ENCODE measurements at regions not wholly inside any gene's neighbourhood (a gene's known extent, or its start where the extent isn't known, plus 50 kb on each side); places are given as distances from the start of the nearest gene placed in this dataset.

DNA sequence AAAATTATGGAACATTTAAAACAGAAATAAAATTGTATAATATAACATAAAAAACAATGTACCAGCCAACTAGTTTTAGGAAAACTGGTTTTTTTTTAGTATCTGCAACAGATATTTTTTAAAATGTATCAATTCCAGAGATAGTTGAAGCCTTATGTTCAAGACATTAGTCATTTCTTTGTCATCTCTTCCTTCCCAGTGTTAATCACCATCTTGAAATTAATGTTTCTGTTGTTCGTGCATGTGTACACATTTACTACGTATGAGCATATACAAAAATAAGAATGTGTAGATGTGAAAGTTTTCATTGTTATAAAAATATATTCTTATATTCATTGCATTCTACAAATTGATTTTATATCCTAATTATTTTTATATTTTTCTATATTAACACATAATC, 1062.1 kb downstream of the SLC6A15 start:
- no peaks in the 10 kb centered on the region for H3K27me3 ChIP-seq (ENCODE audit: control insufficient read depth in 1 of 2, insufficient read depth in 2 of 2, low read length in 2 of 2)
- H3K4me1 ChIP-seq (ENCODE audit: control insufficient read depth, insufficient read depth, low read length), result no peaks in the 10 kb centered on the region
- H3K9ac ChIP-seq (ENCODE audit: low read length in 2 of 2), result no peak overlapping the region
- no peaks in the 10 kb centered on the region for H3K9me3 ChIP-seq (ENCODE audit: control insufficient read depth in 2 of 2, low read length in 2 of 2)
- H3K27ac ChIP-seq (ENCODE audit: low read length), result no peak overlapping the region
- H3K4me3 ChIP-seq (ENCODE audit: low read length in 2 of 2), result no peak overlapping the region
- no peaks in the 10 kb centered on the region for H3K36me3 ChIP-seq (ENCODE audit: control insufficient read depth in 2 of 2, insufficient read depth in 2 of 2, low read length in 2 of 2)

DNA sequence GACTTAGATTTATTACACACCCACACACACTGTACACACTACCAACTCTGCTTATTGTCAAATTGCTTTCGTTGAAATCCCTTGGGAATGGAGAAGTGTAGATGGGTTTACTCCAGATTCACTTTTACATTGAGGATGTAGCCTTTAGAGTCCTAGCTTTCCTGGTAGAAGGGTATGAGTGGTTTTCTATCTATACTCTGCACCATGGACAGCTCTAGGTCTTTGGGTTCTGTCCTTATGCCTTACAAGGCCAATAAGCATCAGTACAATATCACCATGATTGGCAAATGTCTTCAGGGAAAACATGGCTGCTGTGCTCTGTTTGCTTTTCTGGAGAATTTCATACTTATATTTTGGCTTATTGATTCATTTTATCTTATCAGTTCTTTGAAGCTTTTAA, 1063.9 kb downstream of the SLC6A15 start:
- Histone ChIP-seq H3K36me3 (ENCODE audit: control insufficient read depth in 2 of 2, insufficient read depth in 2 of 2, low read length in 2 of 2) (no peaks in the 10 kb centered on the region), H3K9me3 (ENCODE audit: control insufficient read depth in 2 of 2, low read length in 2 of 2) (no peaks in the 10 kb centered on the region), H3K4me1 (ENCODE audit: control insufficient read depth, insufficient read depth, low read length) (no peaks in the 10 kb centered on the region), H3K27me3 (ENCODE audit: control insufficient read depth in 1 of 2, insufficient read depth in 2 of 2, low read length in 2 of 2) (no peaks in the 10 kb centered on the region), H3K4me3 (ENCODE audit: low read length in 2 of 2) (no peak overlapping the region), H3K9ac (ENCODE audit: low read length in 2 of 2) (no peak overlapping the region), H3K27ac (ENCODE audit: low read length) (no peak overlapping the region)

DNA sequence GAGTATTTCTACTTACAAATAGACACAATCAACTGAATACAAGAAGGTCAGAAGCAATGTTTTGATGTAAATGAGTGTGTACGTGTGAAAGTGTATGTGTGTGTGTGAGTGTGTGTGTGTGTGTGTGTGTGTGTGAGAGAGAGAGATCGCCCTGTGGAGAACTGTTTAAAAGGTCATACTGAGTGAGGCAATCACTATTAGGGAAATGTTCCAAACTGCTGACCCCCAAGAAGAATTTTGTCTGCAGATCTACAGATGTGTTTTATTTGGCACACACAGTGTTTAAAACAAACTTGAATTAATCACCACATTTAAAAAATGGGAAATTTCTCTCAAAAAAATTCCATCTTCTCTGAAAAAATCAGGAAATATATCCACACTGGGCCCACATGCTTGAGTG, 1069.1 kb downstream of the SLC6A15 start:
- Histone ChIP-seq H3K4me1 (ENCODE audit: control insufficient read depth, insufficient read depth, low read length) (no peaks in the 10 kb centered on the region), H3K9ac (ENCODE audit: low read length in 2 of 2) (no peak overlapping the region), H3K27ac (ENCODE audit: low read length) (no peak overlapping the region), H3K4me3 (ENCODE audit: low read length in 2 of 2) (no peak overlapping the region), H3K9me3 (ENCODE audit: control insufficient read depth in 2 of 2, low read length in 2 of 2) (no peaks in the 10 kb centered on the region), H3K27me3 (ENCODE audit: control insufficient read depth in 1 of 2, insufficient read depth in 2 of 2, low read length in 2 of 2) (no peaks in the 10 kb centered on the region), H3K36me3 (ENCODE audit: control insufficient read depth in 2 of 2, insufficient read depth in 2 of 2, low read length in 2 of 2) (no peaks in the 10 kb centered on the region)

DNA sequence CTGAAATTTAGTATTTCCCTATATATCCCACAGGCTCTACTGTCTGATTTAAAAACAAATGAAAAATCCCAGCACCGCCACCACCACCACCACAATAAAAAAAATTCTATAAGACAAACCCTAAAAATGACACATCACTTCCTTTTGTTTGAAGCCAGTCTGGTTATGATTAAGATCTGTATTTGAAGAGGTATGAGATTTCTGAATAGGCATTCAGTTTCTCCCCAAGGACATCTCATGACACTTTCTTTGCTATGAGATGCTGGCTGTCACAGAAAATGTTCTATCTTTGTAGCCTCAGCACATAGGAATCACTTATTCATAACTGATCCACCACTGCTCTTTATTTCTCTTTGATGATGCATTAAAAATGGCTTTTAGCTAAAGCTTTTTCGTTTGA, 1071.0 kb downstream of the SLC6A15 start:
- Histone ChIP-seq H3K9ac (ENCODE audit: low read length in 2 of 2) (no peak overlapping the region), H3K4me1 (ENCODE audit: control insufficient read depth, insufficient read depth, low read length) (no peaks in the 10 kb centered on the region), H3K36me3 (ENCODE audit: control insufficient read depth in 2 of 2, insufficient read depth in 2 of 2, low read length in 2 of 2) (no peaks in the 10 kb centered on the region), H3K27ac (ENCODE audit: low read length) (no peak overlapping the region), H3K4me3 (ENCODE audit: low read length in 2 of 2) (no peak overlapping the region), H3K9me3 (ENCODE audit: control insufficient read depth in 2 of 2, low read length in 2 of 2) (no peaks in the 10 kb centered on the region), H3K27me3 (ENCODE audit: control insufficient read depth in 1 of 2, insufficient read depth in 2 of 2, low read length in 2 of 2) (no peaks in the 10 kb centered on the region)

DNA sequence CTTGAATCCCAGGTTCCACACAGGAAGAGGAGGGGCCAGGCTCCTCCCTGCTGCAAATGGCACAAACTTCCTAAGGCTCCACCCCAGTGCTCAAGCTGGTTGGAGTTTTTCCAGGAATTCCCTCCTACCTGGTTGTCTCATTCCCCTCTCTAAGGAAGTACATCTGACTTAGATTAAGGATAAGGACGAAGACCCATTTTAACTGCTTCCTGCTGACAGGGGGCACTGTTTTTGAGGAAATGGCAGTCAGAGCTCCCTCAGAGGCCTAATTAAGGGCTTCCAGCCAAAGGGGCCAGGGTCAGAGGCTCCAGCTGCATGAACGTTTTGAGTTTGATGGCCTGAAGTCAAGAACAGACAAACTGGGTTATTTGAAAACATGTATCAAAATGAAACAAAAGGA, 1084.7 kb downstream of the SLC6A15 start:
- no peak overlapping the region for H3K9ac ChIP-seq (ENCODE audit: low read length in 2 of 2)

DNA sequence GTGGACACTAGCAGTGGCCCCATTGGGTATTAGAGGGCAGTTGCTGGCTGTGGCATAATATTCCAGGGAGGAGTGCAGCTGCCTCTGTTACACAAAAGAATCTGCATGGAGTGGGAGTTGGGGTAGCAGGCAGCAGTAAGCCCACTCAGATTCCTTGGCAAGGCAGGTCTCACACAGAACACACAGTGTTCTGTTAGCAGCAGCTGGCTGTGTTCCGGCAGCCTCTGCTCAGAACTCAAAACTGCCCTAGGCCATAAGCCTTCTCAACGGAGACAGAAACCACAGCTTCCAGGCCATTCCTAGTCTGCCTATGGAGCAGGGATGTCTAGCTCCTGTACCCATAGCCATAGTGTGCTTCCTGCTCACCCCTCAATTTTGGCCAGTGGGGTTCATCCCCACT, 1085.4 kb downstream of the SLC6A15 start:
- H3K27me3 ChIP-seq (ENCODE audit: control insufficient read depth in 1 of 2, insufficient read depth in 2 of 2, low read length in 2 of 2), result no peaks in the 10 kb centered on the region
- no peak overlapping the region for H3K4me3 ChIP-seq (ENCODE audit: low read length in 2 of 2)
- no peaks in the 10 kb centered on the region for H3K4me1 ChIP-seq (ENCODE audit: control insufficient read depth, insufficient read depth, low read length)
- no peak overlapping the region for H3K9ac ChIP-seq (ENCODE audit: low read length in 2 of 2)
- H3K9me3 ChIP-seq (ENCODE audit: control insufficient read depth in 2 of 2, low read length in 2 of 2), result no peaks in the 10 kb centered on the region
- H3K36me3 ChIP-seq (ENCODE audit: control insufficient read depth in 2 of 2, insufficient read depth in 2 of 2, low read length in 2 of 2), result no peaks in the 10 kb centered on the region
- no peak overlapping the region for H3K27ac ChIP-seq (ENCODE audit: low read length)

More for the DNA sequence above, 1084.7 kb downstream of the SLC6A15 start:
- no peaks in the 10 kb centered on the region for H3K27me3 ChIP-seq (ENCODE audit: control insufficient read depth in 1 of 2, insufficient read depth in 2 of 2, low read length in 2 of 2)
- H3K4me1 ChIP-seq (ENCODE audit: control insufficient read depth, insufficient read depth, low read length), result no peaks in the 10 kb centered on the region
- H3K27ac ChIP-seq (ENCODE audit: low read length), result no peak overlapping the region
- H3K9me3 ChIP-seq (ENCODE audit: control insufficient read depth in 2 of 2, low read length in 2 of 2), result no peaks in the 10 kb centered on the region
- H3K4me3 ChIP-seq (ENCODE audit: low read length in 2 of 2), result no peak overlapping the region
- H3K36me3 ChIP-seq (ENCODE audit: control insufficient read depth in 2 of 2, insufficient read depth in 2 of 2, low read length in 2 of 2), result no peaks in the 10 kb centered on the region

DNA sequence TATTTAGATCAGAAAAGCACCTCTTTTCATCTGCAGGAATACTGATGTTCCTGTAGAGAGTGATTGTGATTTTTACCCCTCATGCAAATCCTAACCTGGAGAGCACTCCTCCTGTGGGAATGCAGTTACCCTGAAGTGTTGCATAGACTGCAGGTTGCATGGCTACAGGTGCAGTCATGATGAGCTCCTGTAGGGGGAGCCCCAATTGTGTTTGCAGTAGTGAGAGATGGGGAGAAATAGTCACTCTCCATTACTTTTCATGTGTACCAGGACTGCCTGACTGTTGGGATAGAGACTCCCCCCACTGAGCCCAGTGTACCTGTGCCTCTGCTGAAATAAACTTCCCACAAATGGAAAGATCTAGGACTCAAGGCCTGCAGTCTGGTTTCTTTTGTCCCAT, 1086.5 kb downstream of the SLC6A15 start:
- H3K27me3 ChIP-seq (ENCODE audit: control insufficient read depth in 1 of 2, insufficient read depth in 2 of 2, low read length in 2 of 2), result no peaks in the 10 kb centered on the region
- no peak overlapping the region for H3K4me3 ChIP-seq (ENCODE audit: low read length in 2 of 2)
- H3K27ac ChIP-seq (ENCODE audit: low read length), result no peak overlapping the region
- H3K4me1 ChIP-seq (ENCODE audit: control insufficient read depth, insufficient read depth, low read length), result no peaks in the 10 kb centered on the region
- H3K36me3 ChIP-seq (ENCODE audit: control insufficient read depth in 2 of 2, insufficient read depth in 2 of 2, low read length in 2 of 2), result no peaks in the 10 kb centered on the region
- no peaks in the 10 kb centered on the region for H3K9me3 ChIP-seq (ENCODE audit: control insufficient read depth in 2 of 2, low read length in 2 of 2)
- H3K9ac ChIP-seq (ENCODE audit: low read length in 2 of 2), result no peak overlapping the region

DNA sequence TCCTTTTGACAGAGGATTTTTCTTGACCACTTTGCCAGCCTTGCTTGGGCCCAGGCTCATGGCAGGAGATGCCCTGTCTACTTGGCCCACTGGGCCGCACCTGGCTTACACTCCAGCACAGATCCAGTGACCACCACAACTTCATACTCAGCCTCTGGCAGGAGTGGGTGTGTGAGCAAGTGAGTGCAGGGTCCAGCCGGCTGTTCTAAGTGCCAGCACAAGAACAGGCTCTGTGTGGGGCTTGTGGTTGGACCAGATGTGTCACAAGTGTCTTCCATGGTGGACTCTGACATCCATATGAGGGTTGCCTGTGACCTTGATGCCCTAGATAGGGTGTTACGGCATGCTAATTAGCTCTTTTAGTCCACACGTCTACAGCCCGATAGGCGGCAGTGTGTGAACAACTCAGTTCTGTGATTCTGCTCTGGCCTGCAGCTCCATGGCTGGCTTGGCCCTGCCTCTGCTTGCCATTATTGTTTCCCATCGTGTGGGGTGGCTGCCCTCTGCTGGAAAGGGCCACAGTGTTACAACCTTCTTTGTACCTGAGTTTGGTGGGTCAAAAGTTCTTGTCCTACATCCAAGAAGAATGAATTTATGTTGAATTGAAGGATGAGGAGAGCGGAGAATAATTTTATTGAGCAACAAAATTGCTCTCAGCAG, 1089.1 kb downstream of the SLC6A15 start:
- Histone ChIP-seq H3K27me3 (ENCODE audit: control insufficient read depth in 1 of 2, insufficient read depth in 2 of 2, low read length in 2 of 2) (no peaks in the 10 kb centered on the region), H3K27ac (ENCODE audit: low read length) (no peak overlapping the region)

DNA sequence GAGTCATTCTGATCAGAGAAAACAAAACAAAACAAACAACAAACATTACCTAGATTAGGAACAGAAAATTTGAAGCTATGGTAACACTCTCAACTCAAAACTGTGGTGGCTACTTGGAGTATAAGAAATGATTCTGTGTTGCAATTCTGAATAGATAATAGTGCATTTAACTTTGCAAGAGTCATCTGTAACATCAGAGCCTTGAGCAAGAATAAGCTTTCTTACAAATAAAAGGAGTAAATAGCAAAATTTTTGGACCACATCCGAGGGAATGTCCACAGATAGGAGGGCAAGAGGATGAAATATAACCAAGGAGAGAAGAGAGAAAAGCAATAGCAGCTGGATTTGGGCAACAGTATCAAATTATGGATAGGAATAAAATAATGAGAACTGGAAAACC, 1090.6 kb downstream of the SLC6A15 start:
- Histone ChIP-seq H3K27me3 (ENCODE audit: control insufficient read depth in 1 of 2, insufficient read depth in 2 of 2, low read length in 2 of 2) (no peaks in the 10 kb centered on the region), H3K9me3 (ENCODE audit: control insufficient read depth in 2 of 2, low read length in 2 of 2) (no peaks in the 10 kb centered on the region), H3K9ac (ENCODE audit: low read length in 2 of 2) (no peak overlapping the region), H3K27ac (ENCODE audit: low read length) (no peak overlapping the region), H3K4me3 (ENCODE audit: low read length in 2 of 2) (no peak overlapping the region), H3K4me1 (ENCODE audit: control insufficient read depth, insufficient read depth, low read length) (no peaks in the 10 kb centered on the region), H3K36me3 (ENCODE audit: control insufficient read depth in 2 of 2, insufficient read depth in 2 of 2, low read length in 2 of 2) (no peaks in the 10 kb centered on the region)

More for the DNA sequence above, 1089.1 kb downstream of the SLC6A15 start:
- Histone ChIP-seq H3K36me3 (ENCODE audit: control insufficient read depth in 2 of 2, insufficient read depth in 2 of 2, low read length in 2 of 2) (no peaks in the 10 kb centered on the region), H3K4me1 (ENCODE audit: control insufficient read depth, insufficient read depth, low read length) (no peaks in the 10 kb centered on the region), H3K4me3 (ENCODE audit: low read length in 2 of 2) (no peak overlapping the region), H3K9ac (ENCODE audit: low read length in 2 of 2) (no peak overlapping the region), H3K9me3 (ENCODE audit: control insufficient read depth in 2 of 2, low read length in 2 of 2) (no peaks in the 10 kb centered on the region)

DNA sequence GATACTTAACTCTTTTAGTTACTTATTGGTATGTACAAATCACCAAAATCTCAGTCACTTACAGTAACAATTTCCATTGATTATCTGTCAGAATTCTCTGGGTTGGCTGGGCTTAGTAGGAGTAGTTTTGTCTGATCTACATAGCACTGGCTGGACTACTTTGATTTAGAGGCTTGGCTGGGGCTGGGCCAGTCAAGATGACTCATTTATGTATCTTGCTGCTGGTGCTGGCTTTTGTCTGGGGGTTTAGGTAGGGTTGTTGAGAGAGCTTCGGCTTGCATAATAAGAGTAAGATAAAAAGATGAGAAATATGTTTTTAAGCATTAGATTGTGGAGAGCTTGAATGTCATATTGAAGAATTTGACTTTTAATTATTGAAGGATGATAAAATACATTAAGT, 1093.7 kb downstream of the SLC6A15 start:
- Histone ChIP-seq H3K27me3 (ENCODE audit: control insufficient read depth in 1 of 2, insufficient read depth in 2 of 2, low read length in 2 of 2) (no peaks in the 10 kb centered on the region), H3K27ac (ENCODE audit: low read length) (no peak overlapping the region), H3K9me3 (ENCODE audit: control insufficient read depth in 2 of 2, low read length in 2 of 2) (no peaks in the 10 kb centered on the region), H3K9ac (ENCODE audit: low read length in 2 of 2) (no peak overlapping the region), H3K36me3 (ENCODE audit: control insufficient read depth in 2 of 2, insufficient read depth in 2 of 2, low read length in 2 of 2) (no peaks in the 10 kb centered on the region), H3K4me3 (ENCODE audit: low read length in 2 of 2) (no peak overlapping the region), H3K4me1 (ENCODE audit: control insufficient read depth, insufficient read depth, low read length) (no peaks in the 10 kb centered on the region)

DNA sequence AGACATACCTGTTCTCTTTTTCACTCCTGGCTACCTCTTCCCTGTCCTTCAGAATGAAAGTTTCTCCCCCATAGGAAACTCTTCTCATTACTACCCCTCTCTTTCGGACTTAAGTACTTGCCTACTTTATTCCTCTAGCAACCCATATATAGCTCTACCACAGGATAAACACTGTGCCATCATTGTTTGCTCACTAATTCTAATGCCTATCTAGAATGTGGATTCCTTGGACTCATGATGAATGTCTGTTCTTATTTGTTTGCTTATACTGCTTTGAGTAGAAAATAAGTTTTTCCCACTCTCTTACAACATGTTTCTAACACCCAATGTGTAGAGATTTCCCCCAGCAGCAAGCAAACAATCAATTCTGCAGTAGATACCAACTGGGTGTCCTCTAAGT, 1094.9 kb downstream of the SLC6A15 start:
- no peaks in the 10 kb centered on the region for H3K36me3 ChIP-seq (ENCODE audit: control insufficient read depth in 2 of 2, insufficient read depth in 2 of 2, low read length in 2 of 2)
- H3K4me1 ChIP-seq (ENCODE audit: control insufficient read depth, insufficient read depth, low read length), result no peaks in the 10 kb centered on the region

More for the DNA sequence above, 1094.9 kb downstream of the SLC6A15 start:
- Histone ChIP-seq H3K27ac (ENCODE audit: low read length) (no peak overlapping the region), H3K4me3 (ENCODE audit: low read length in 2 of 2) (no peak overlapping the region), H3K9ac (ENCODE audit: low read length in 2 of 2) (no peak overlapping the region), H3K27me3 (ENCODE audit: control insufficient read depth in 1 of 2, insufficient read depth in 2 of 2, low read length in 2 of 2) (no peaks in the 10 kb centered on the region), H3K9me3 (ENCODE audit: control insufficient read depth in 2 of 2, low read length in 2 of 2) (no peaks in the 10 kb centered on the region)

Data from stomach smooth muscle (tissue), 2 donors.